Loucy (cell line): ENCODE measurements at regions not wholly inside any gene's neighbourhood (a gene's known extent, or its start where the extent isn't known, plus 50 kb on each side); places are given as distances from the start of the nearest gene placed in this dataset.

Source experiments
- H2AFZ ChIP-seq: fragments of 200-600 bp; sonication (generic); 2 replicates; pipeline ENCODE4 v1.6.0; 2016; ENCODE audit warnings: antibody characterized with exemption, mild to moderate bottlenecking, low read length, moderate library complexity
- H3F3A ChIP-seq: fragments of 200-600 bp; 2 replicates; pipeline ENCODE4 v1.6.0; 2016; ENCODE audit warnings: antibody characterized with exemption, low read depth, mild to moderate bottlenecking
- H3K27me3 ChIP-seq: fragments of 200-600 bp; sonication (generic); 2 replicates; pipeline ENCODE4 v1.6.1; 2014; ENCODE audit warnings: low read length, mild to moderate bottlenecking; ENCODE audit not compliant: insufficient read depth, poor library complexity, severe bottlenecking
- H3K36me3 ChIP-seq: fragments of 200-600 bp; sonication (generic); 2 replicates; pipeline ENCODE4 v1.6.1; 2016; ENCODE audit warnings: low read length; ENCODE audit not compliant: insufficient read depth
- H3K4me1 ChIP-seq: fragments of 200-600 bp; sonication (generic); 2 replicates; pipeline ENCODE4 v1.5.1; 2014; ENCODE audit warnings: low read length, mild to moderate bottlenecking; ENCODE audit not compliant: insufficient read depth, poor library complexity, severe bottlenecking
- H3K4me2 ChIP-seq: fragments of 200-600 bp; sonication (generic); 2 replicates; pipeline ENCODE4 v1.6.0; 2014; ENCODE audit warnings: antibody characterized with exemption, low read length, low read depth, mild to moderate bottlenecking; ENCODE audit not compliant: poor library complexity, severe bottlenecking
- H3K4me3 ChIP-seq: fragments of 200-600 bp; sonication (generic); 2 replicates; pipeline ENCODE4 v1.5.1; 2014; ENCODE audit warnings: low read length, mild to moderate bottlenecking, mixed read lengths; ENCODE audit not compliant: poor library complexity, severe bottlenecking
- H3K79me2 ChIP-seq: fragments of 200-600 bp; sonication (generic); 2 replicates; pipeline ENCODE4 v1.6.1; 2014; ENCODE audit warnings: low read length; ENCODE audit not compliant: insufficient read depth
- H3K9ac ChIP-seq: fragments of 200-600 bp; sonication (generic); 2 replicates; pipeline ENCODE4 v1.6.0; 2014; ENCODE audit warnings: mild to moderate bottlenecking, low read depth, low read length, moderate library complexity; ENCODE audit not compliant: poor library complexity, severe bottlenecking
- H3K9me2 ChIP-seq: fragments of 200-600 bp; sonication (generic); replicated peaks from 2 replicates; pipeline ENCODE4 v1.6.1; 2016; ENCODE audit warnings: low read depth, low read length, mixed read lengths
- H3K9me3 ChIP-seq: fragments of 200-600 bp; sonication (generic); 2 replicates; pipeline ENCODE4 v1.6.1; 2014; ENCODE audit warnings: mild to moderate bottlenecking, antibody characterized with exemption, low read length, low read depth; ENCODE audit not compliant: insufficient read depth
- H4K20me1 ChIP-seq: fragments of 200-600 bp; sonication (generic); 2 replicates; pipeline ENCODE4 v1.6.0; 2014; ENCODE audit warnings: antibody characterized with exemption, low read length, mild to moderate bottlenecking; ENCODE audit not compliant: insufficient read depth, poor library complexity, severe bottlenecking
- CTCF ChIP-seq: fragments of 200-600 bp; sonication (generic); conservative IDR thresholded peaks from 2 replicates; pipeline ENCODE4 v1.5.1; 2014; ENCODE audit warnings: mild to moderate bottlenecking, antibody characterized with exemption, low read length
- EZH2phosphoT487 ChIP-seq: fragments of 200-600 bp; IDR thresholded peaks from 2 replicates; pipeline ENCODE4 v1.6.1; 2018; ENCODE audit warnings: antibody characterized with exemption, mild to moderate bottlenecking, moderate library complexity, borderline replicate concordance

- no peaks in the 10 kb centered on the region for H3K9me3 ChIP-seq
- no peak overlapping the region for H3K4me2 ChIP-seq
- no peaks in the 10 kb centered on the region for H3F3A ChIP-seq
- TF ChIP-seq CTCF (no peak), EZH2phosphoT487 (no peak)
- H4K20me1 ChIP-seq: no peaks in the 10 kb centered on the region
- H3K27me3 ChIP-seq: no peaks in the 10 kb centered on the region
- H2AFZ ChIP-seq: no peak overlapping the region
- no peaks in the 10 kb centered on the region for H3K36me3 ChIP-seq
- H3K4me1 ChIP-seq: no peaks in the 10 kb centered on the region
- H3K9me2 ChIP-seq: no peaks in the 10 kb centered on the region; the same call in 1 of the 2 replicates
- H3K9ac ChIP-seq: no peak overlapping the region
- H3K79me2 ChIP-seq: no peaks in the 10 kb centered on the region
- H3K4me3 ChIP-seq: no peak overlapping the region
Measured at GRCh38 chr3:144875211-144875610, 903.6 kb downstream of the DIPK2A start.

- Histone ChIP-seq H3K79me2 (no peaks in the 10 kb centered on the region), H3K4me3 (no peak overlapping the region), H3K4me1 (no peaks in the 10 kb centered on the region), H3K36me3 (no peaks in the 10 kb centered on the region), H3K4me2 (no peak overlapping the region), H3K9ac (no peak overlapping the region), H3F3A (no peaks in the 10 kb centered on the region), H2AFZ (no peak overlapping the region), H4K20me1 (no peaks in the 10 kb centered on the region), H3K9me3 (no peaks in the 10 kb centered on the region), H3K9me2 (no peaks in the 10 kb centered on the region; the same call in 1 of the 2 replicates), H3K27me3 (no peaks in the 10 kb centered on the region)
- TF ChIP-seq EZH2phosphoT487: no peak
- no peak for TF ChIP-seq CTCF
Measured at GRCh38 chr3:144877356-144877755, 905.7 kb downstream of the DIPK2A start.

GRCh38 chr3:144879701-144880100 lies 908.1 kb downstream of the DIPK2A start:
- no peaks in the 10 kb centered on the region for H3K9me3 ChIP-seq
- H3K4me1 ChIP-seq: no peaks in the 10 kb centered on the region
- H3K9ac ChIP-seq: no peak overlapping the region
- TF ChIP-seq EZH2phosphoT487: no peak
- no peak for TF ChIP-seq CTCF
- H3K9me2 ChIP-seq: no peaks in the 10 kb centered on the region
- no peaks in the 10 kb centered on the region for H3K79me2 ChIP-seq
- no peak overlapping the region for H3K4me2 ChIP-seq
- H4K20me1 ChIP-seq: no peaks in the 10 kb centered on the region
- no peaks in the 10 kb centered on the region for H3F3A ChIP-seq
- no peaks in the 10 kb centered on the region for H3K36me3 ChIP-seq
- H2AFZ ChIP-seq: no peak overlapping the region
- H3K27me3 ChIP-seq: no peaks in the 10 kb centered on the region
- H3K4me3 ChIP-seq: no peak overlapping the region
